Thyroid gland (tissue), 4 donors: ENCODE measurements at regions not wholly inside any gene's neighbourhood (a gene's known extent, or its start where the extent isn't known, plus 50 kb on each side); places are given as distances from the start of the nearest gene placed in this dataset.

Source experiments
- DNase-seq, 2 donors: peaks; one replicate each; pipeline ENCODE4 v3.0.0-alpha.2; 2019
- H3K27ac ChIP-seq, 3 donors: fragments of 200-600 bp; sonication (generic); 1 replicate in 2 of 3; 2 replicates in 1 of 3; pipeline ENCODE4 v1.5.1; 2016 to 2019; ENCODE audit warnings: mild to moderate bottlenecking in 1 of 3, moderate library complexity in 1 of 3
- H3K27me3 ChIP-seq: fragments of 200-600 bp; sonication (generic); one replicate; pipeline ENCODE4 v1.5.1; 2019
- H3K36me3 ChIP-seq, 2 donors: fragments of 200-600 bp; sonication (generic); one replicate each; pipeline ENCODE4 v1.5.1; 2016 to 2019
- H3K4me1 ChIP-seq, 2 donors: fragments of 200-600 bp; sonication (generic); one replicate each; pipeline ENCODE4 v1.5.1; 2017 to 2019
- H3K4me3 ChIP-seq, 3 donors: fragments of 200-600 bp; sonication (generic); replicated peaks in 1 of 3; 1 replicate in 2 of 3; 2 replicates in 1 of 3; pipeline ENCODE4 v1.5.1; 2016; ENCODE audit warnings: mild to moderate bottlenecking in 1 of 3
- H3K9me3 ChIP-seq: fragments of 200-600 bp; sonication (generic); one replicate; pipeline ENCODE4 v1.5.1; 2017
- CTCF ChIP-seq, 6 experiments: fragments of 200-600 bp in 3 of 6; fragments of 450-650 bp in 3 of 6; sonication (generic) in 3 of 6; IDR thresholded peaks; one replicate each; pipeline ENCODE4 v1.5.1; 2016 to 2019; ENCODE audit warnings: antibody characterized with exemption in 6 of 6, mild to moderate bottlenecking in 2 of 6, inconsistent platforms in 1 of 6, moderate library complexity in 1 of 6
- POLR2A ChIP-seq, 2 donors: fragments of 450-650 bp; IDR thresholded peaks; one replicate each; pipeline ENCODE4 v1.6.1; 2017; ENCODE audit warnings: antibody characterized with exemption in 2 of 2, mild to moderate bottlenecking in 2 of 2, moderate library complexity in 1 of 2
- WGBS, 2 donors: methylation state at CpG; one replicate each; pipeline ENCODE4 v1.1.5; 2017; 5-methylcytosine and 5-hydroxymethylcytosine counted together
- intact Hi-C: fragments of 100-400 bp; cut with DNase I; formaldehyde crosslinking; loops from one replicate; pipeline ENCODE4 v1.15.1; 2023

- H3K27me3 ChIP-seq: no peaks in the 10 kb centered on the region
- H3K27ac ChIP-seq: no peak overlapping the region
- no peaks in the 10 kb centered on the region for H3K36me3 ChIP-seq
- intact Hi-C loops: no loop called here
- TF ChIP-seq POLR2A (IDR thresholded peaks at IDR 0.05) (no peak), CTCF (IDR thresholded peaks at IDR 0.05) (no peak)
- DNase-seq: no peak
- H3K4me1 ChIP-seq: no peaks in the 10 kb centered on the region
- no peak overlapping the region for H3K4me3 ChIP-seq
- 94 to 97% methylated on average over 3 of the region's 3 CpGs for WGBS, 2 donors
- H3K9me3 ChIP-seq: no peaks in the 10 kb centered on the region
These were observed 252.4 kb downstream of the PCDH7 start for GRCh38 chr4:30972542-30972941.

GRCh38 chr4:30973993-30974392, 253.8 kb downstream of the PCDH7 start:
- no peaks in the 10 kb centered on the region for H3K27me3 ChIP-seq
- intact Hi-C loops: no loop called here
- no peak for TF ChIP-seq CTCF (IDR thresholded peaks at IDR 0.05)
- no peak for TF ChIP-seq POLR2A (IDR thresholded peaks at IDR 0.05)
- no peak for DNase-seq
- H3K4me3 ChIP-seq: no peak overlapping the region
- H3K4me1 ChIP-seq: no peaks in the 10 kb centered on the region
- no peaks in the 10 kb centered on the region for H3K9me3 ChIP-seq
- H3K36me3 ChIP-seq: no peaks in the 10 kb centered on the region
- no peak overlapping the region for H3K27ac ChIP-seq

GRCh38 chr4:30979402-30979801, 259.2 kb downstream of the PCDH7 start:
- Histone ChIP-seq H3K9me3 (no peaks in the 10 kb centered on the region), H3K36me3 (no peaks in the 10 kb centered on the region), H3K27ac (no peak overlapping the region), H3K27me3 (no peaks in the 10 kb centered on the region), H3K4me3 (no peak overlapping the region), H3K4me1 (no peaks in the 10 kb centered on the region)
- intact Hi-C loops: no loop called here
- 93 to 94% methylated on average over 2 of the region's 2 CpGs for WGBS, 2 donors
- no peak for DNase-seq
- no peak for TF ChIP-seq POLR2A (IDR thresholded peaks at IDR 0.05)
- TF ChIP-seq CTCF (IDR thresholded peaks at IDR 0.05): no peak

GRCh38 chr4:30989508-30989907, 269.3 kb downstream of the PCDH7 start:
- no peaks in the 10 kb centered on the region for H3K9me3 ChIP-seq
- no peak for TF ChIP-seq CTCF (IDR thresholded peaks at IDR 0.05)
- TF ChIP-seq POLR2A (IDR thresholded peaks at IDR 0.05): no peak
- DNase-seq: no peak
- H3K27ac ChIP-seq: no peak overlapping the region
- no peak overlapping the region for H3K4me3 ChIP-seq
- WGBS, 2 donors: 100% methylated on average over 1 of the region's 1 CpG
- intact Hi-C loops: no loop called here
- H3K27me3 ChIP-seq: no peaks in the 10 kb centered on the region
- no peaks in the 10 kb centered on the region for H3K4me1 ChIP-seq
- H3K36me3 ChIP-seq: no peaks in the 10 kb centered on the region

- H3K27me3 ChIP-seq: no peaks in the 10 kb centered on the region
- no peaks in the 10 kb centered on the region for H3K9me3 ChIP-seq
- DNase-seq: no peak
- 90 to 94% methylated on average over 2 of the region's 2 CpGs for WGBS, 2 donors
- intact Hi-C loops: no loop called here
- H3K27ac ChIP-seq: no peak overlapping the region
- no peaks in the 10 kb centered on the region for H3K36me3 ChIP-seq
- no peak overlapping the region for H3K4me3 ChIP-seq
- TF ChIP-seq CTCF (IDR thresholded peaks at IDR 0.05) (no peak), POLR2A (IDR thresholded peaks at IDR 0.05) (no peak)
- H3K4me1 ChIP-seq: no peaks in the 10 kb centered on the region
These were observed 276.7 kb downstream of the PCDH7 start for GRCh38 chr4:30996841-30997240.
